OCI-LY3 (cell line): ENCODE measurements at regions not wholly inside any gene's neighbourhood (a gene's known extent, or its start where the extent isn't known, plus 50 kb on each side); places are given as distances from the start of the nearest gene placed in this dataset.

Experiments used
- H2AFZ ChIP-seq: fragments of 200-600, 300-600 bp; shearing (Covaris generic); 2 replicates; pipeline ENCODE4 v1.6.0; 2014; ENCODE audit warnings: antibody characterized with exemption, low read depth, low read length
- H3K27ac ChIP-seq: fragments of 200-600, 300-600 bp; sonication (generic); 2 replicates; pipeline ENCODE4 v1.5.1; 2014; ENCODE audit warnings: mild to moderate bottlenecking, low read length, moderate library complexity, mixed read lengths
- H3K27me3 ChIP-seq: fragments of 200-600, 300-600 bp; sonication (generic); 2 replicates; pipeline ENCODE4 v1.6.1; 2014; ENCODE audit warnings: low read depth, low read length, mixed read lengths
- H3K36me3 ChIP-seq: fragments of 200-600, 300-600 bp; sonication (generic); replicated peaks from 2 replicates; pipeline ENCODE3; 2014; ENCODE audit warnings: low read depth, low read length, mixed read lengths
- H3K4me1 ChIP-seq: fragments of 300-600, 200-600 bp; sonication (generic); 2 replicates; pipeline ENCODE4 v1.6.1; 2014; ENCODE audit warnings: low read length, mixed read lengths
- H3K4me2 ChIP-seq: fragments of 200-600, 300-600 bp; sonication (generic); 2 replicates; pipeline ENCODE4 v1.6.1; 2014; ENCODE audit warnings: low read length, mixed read lengths
- H3K4me3 ChIP-seq: fragments of 300-600, 200-600 bp; sonication (generic); 2 replicates; pipeline ENCODE4 v1.5.1; 2014; ENCODE audit warnings: antibody characterized with exemption, mild to moderate bottlenecking, low read length, moderate library complexity
- H3K79me2 ChIP-seq: fragments of 300-600, 200-600 bp; shearing (Covaris generic); 2 replicates; pipeline ENCODE4 v1.6.1; 2014; ENCODE audit warnings: mild to moderate bottlenecking, low read length, mixed read lengths
- H3K9ac ChIP-seq: fragments of 300-600, 200-600 bp; shearing (Covaris generic); 2 replicates; pipeline ENCODE4 v1.6.0; 2014; ENCODE audit warnings: mild to moderate bottlenecking, low read length, moderate library complexity
- H3K9me3 ChIP-seq: fragments of 200-600, 300-600 bp; shearing (Covaris generic); 2 replicates; pipeline ENCODE4 v1.6.1; 2014; ENCODE audit warnings: low read length, mixed read lengths; ENCODE audit not compliant: insufficient read depth
- H4K20me1 ChIP-seq: fragments of 200-600, 300-600 bp; sonication (generic); 2 replicates; pipeline ENCODE4 v1.6.1; 2016; ENCODE audit warnings: low read length, mixed read lengths; ENCODE audit not compliant: insufficient read depth
- CTCF ChIP-seq: fragments of 200-600, 300-600 bp; sonication (generic); IDR thresholded peaks from 2 replicates; pipeline ENCODE4 v1.5.1; 2014; ENCODE audit warnings: antibody characterized with exemption, low read length, low read depth
- EZH2phosphoT487 ChIP-seq: fragments of 200-600 bp; shearing (Covaris generic); IDR thresholded peaks from 2 replicates; pipeline ENCODE4 v1.6.1; 2018; ENCODE audit warnings: antibody characterized with exemption, mixed run types, low read depth

GRCh38 chr9:91067306-91067860, 265.8 kb downstream of the SYK start:
- no peaks in the 10 kb centered on the region for H3K4me1 ChIP-seq
- no peaks in the 10 kb centered on the region for H3K79me2 ChIP-seq
- no peaks in the 10 kb centered on the region for H3K9me3 ChIP-seq
- TF ChIP-seq CTCF (no peak), EZH2phosphoT487 (no peak)
- H4K20me1 ChIP-seq = no peaks in the 10 kb centered on the region
- H3K27me3 ChIP-seq = 0 out of 2 replicates have a peak, but pooled peaks cover 4% of the 10 kb centered on the region
- no peaks in the 10 kb centered on the region for H3K36me3 ChIP-seq
- H3K4me2 ChIP-seq = no peak overlapping the region
- no peak overlapping the region for H3K9ac ChIP-seq
- H3K4me3 ChIP-seq = no peak overlapping the region
- no peak overlapping the region for H3K27ac ChIP-seq
- H2AFZ ChIP-seq = no peak overlapping the region

DNA sequence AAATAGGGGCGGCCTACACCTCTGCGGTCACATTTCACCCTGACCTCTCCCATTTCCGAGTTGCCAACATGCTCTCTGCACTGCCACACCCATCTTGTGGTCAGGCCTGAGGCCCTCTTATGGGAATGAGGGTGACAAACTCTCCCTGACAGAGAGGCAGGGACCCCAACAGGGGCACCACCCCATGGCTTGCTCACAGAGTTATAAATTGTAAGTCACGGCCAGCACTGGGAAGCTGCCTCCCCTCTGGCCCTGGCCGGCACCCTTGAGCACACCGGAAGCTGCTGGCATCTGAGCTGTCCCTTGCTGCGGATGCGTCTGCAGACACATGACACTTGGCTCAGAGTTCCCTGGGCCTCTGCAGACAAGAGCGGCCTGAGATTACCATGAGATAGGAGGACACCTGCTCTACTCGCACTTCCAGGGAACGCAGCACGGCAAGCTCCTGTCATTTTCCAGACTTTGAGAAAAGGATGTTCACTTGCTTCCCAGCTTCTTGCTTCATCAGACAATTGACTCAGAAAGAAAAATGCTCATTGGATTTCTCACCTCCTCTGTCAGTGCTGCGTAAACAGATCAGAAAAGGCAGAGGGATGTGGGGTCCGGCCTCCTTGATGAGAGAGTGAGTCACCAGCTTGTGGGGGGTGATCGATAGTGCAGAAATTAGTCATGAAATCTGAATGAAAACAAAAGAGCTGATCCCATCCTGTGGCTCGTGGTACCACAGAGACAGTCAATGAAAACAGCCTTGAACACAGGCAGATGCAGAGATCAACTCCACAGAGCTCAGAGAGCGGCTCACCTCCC, 269.8 kb downstream of the SYK start:
- Histone ChIP-seq H2AFZ (no peak overlapping the region), H4K20me1 (no peaks in the 10 kb centered on the region), H3K79me2 (no peaks in the 10 kb centered on the region), H3K9me3 (no peaks in the 10 kb centered on the region), H3K27me3 (no peaks in the 10 kb centered on the region), H3K27ac (no peak overlapping the region), H3K9ac (no peak overlapping the region), H3K4me2 (no peak overlapping the region), H3K4me1 (no peaks in the 10 kb centered on the region), H3K36me3 (no peaks in the 10 kb centered on the region), H3K4me3 (no peak overlapping the region)
- TF ChIP-seq EZH2phosphoT487 (no peak), CTCF (no peak)

DNA sequence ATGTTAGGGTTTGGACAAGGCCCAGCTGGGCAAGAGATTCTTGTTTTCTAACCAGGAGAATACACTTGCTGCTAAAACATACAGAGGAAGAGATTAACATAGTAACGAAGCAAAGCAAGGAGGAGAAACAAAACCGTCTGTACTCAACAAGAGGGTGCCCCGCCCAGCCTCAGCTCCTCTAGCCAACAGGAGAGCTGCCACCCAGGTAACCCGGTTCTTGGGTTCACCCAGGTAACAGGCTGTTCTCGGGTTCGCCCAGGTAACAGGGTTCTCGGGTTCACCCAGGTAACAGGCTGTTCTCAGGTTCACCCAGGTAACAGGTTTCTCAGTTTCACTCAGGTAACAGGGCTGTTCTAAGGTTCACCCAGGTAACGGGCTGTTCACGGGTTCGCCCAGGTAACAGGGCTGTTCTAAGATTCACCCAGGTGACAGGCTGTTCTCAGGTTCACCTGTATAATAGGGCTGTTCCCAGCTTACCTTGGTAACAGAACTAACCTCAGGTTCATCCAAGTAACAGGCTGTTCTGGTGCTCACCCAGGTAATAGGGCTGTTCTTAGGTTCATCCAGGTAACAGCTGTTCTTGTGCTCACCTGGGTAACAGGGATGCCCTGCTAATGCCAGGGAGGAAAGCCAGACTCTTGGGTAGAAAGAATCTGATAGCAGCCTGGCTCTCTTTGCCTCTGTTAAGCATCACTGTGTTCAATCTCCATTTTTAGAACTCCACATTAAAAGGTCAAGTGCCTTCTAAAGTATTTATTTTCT, 271.6 kb downstream of the SYK start:
- Histone ChIP-seq H3K4me2 (no peak overlapping the region), H2AFZ (no peak overlapping the region), H3K4me1 (no peaks in the 10 kb centered on the region), H4K20me1 (no peaks in the 10 kb centered on the region), H3K36me3 (no peaks in the 10 kb centered on the region), H3K4me3 (no peak overlapping the region), H3K27me3 (no peaks in the 10 kb centered on the region), H3K79me2 (no peaks in the 10 kb centered on the region), H3K9ac (no peak overlapping the region), H3K27ac (no peak overlapping the region), H3K9me3 (no peaks in the 10 kb centered on the region)
- no peak for TF ChIP-seq CTCF
- no peak for TF ChIP-seq EZH2phosphoT487
